GM12875 (cell line): ENCODE measurements at regions not wholly inside any gene's neighbourhood (a gene's known extent, or its start where the extent isn't known, plus 50 kb on each side); places are given as distances from the start of the nearest gene placed in this dataset.

Experiments
- H3K4me3 ChIP-seq: one replicate; pipeline ENCODE4 v1.5.1; 2011; ENCODE audit warnings: low read depth, low read length, control low read depth
- CTCF ChIP-seq: IDR thresholded peaks from 2 replicates; pipeline ENCODE4 v1.5.1; 2011; ENCODE audit warnings: low read depth, mild to moderate bottlenecking, control low read depth, inconsistent platforms, low read length, moderate library complexity, borderline replicate concordance; ENCODE audit not compliant: insufficient read depth

GRCh38 chr1:118364882-118365281 is 179.9 kb upstream of the SPAG17 start:
- TF ChIP-seq CTCF: no peak
- no peak overlapping the region for H3K4me3 ChIP-seq

GRCh38 chr1:118363396-118363795 is 178.4 kb upstream of the SPAG17 start:
- TF ChIP-seq CTCF: no peak
- no peak overlapping the region for H3K4me3 ChIP-seq

GRCh38 chr1:118360817-118361216 is 175.8 kb upstream of the SPAG17 start:
- TF ChIP-seq CTCF: no peak
- H3K4me3 ChIP-seq: no peak overlapping the region

GRCh38 chr1:118346936-118347335 is 161.9 kb upstream of the SPAG17 start:
- no peak for TF ChIP-seq CTCF

GRCh38 chr1:118340928-118341910 is 156.2 kb upstream of the SPAG17 start:
- TF ChIP-seq CTCF: no peak
- H3K4me3 ChIP-seq: no peak overlapping the region

More at GRCh38 chr1:118346936-118347335, 161.9 kb upstream of the SPAG17 start:
- no peak overlapping the region for H3K4me3 ChIP-seq

GRCh38 chr1:118339400-118340124 is 154.5 kb upstream of the SPAG17 start:
- no peak for TF ChIP-seq CTCF
- no peak overlapping the region for H3K4me3 ChIP-seq
